ENCODE measurements at regions not wholly inside any gene's neighbourhood (a gene's known extent, or its start where the extent isn't known, plus 50 kb on each side); places are given as distances from the start of the nearest gene placed in this dataset.
A peak's percentile ranks its signal among the peaks of the same experiment; 100 is the strongest.

GRCh38 chr14:100438271-100438670 is 115.1 kb downstream of the SLC25A47 start:
- no peak overlapping the region for H3K4me3 ChIP-seq (ENCODE audit: low read depth, low read length)
- DNase-seq (ENCODE audit: low read depth), result no peak
- no peak for TF ChIP-seq POLR2A (IDR thresholded peaks at IDR 0.05; ENCODE audit: extremely low read depth, insufficient read length)
- no peak for TF ChIP-seq MYC (IDR thresholded peaks at IDR 0.05; ENCODE audit: low read depth, low read length)
- TF ChIP-seq CTCF (IDR thresholded peaks at IDR 0.05; ENCODE audit: low read depth, low read length), result no peak
- TF ChIP-seq MAX (IDR thresholded peaks at IDR 0.05; ENCODE audit: low read depth, low read length), result no peak

- no peak overlapping the region for H3K4me3 ChIP-seq (ENCODE audit: low read depth, low read length)
- TF ChIP-seq POLR2A (IDR thresholded peaks at IDR 0.05; ENCODE audit: extremely low read depth, insufficient read length) (no peak), MYC (IDR thresholded peaks at IDR 0.05; ENCODE audit: low read depth, low read length) (no peak), CTCF (IDR thresholded peaks at IDR 0.05; ENCODE audit: low read depth, low read length) (no peak), MAX (IDR thresholded peaks at IDR 0.05; ENCODE audit: low read depth, low read length) (no peak)
- DNase-seq (ENCODE audit: low read depth), result no peak
These were observed 115.8 kb downstream of the SLC25A47 start for GRCh38 chr14:100438678-100439592.

GRCh38 chr14:100439781-100440180 is 116.6 kb downstream of the SLC25A47 start:
- no peak for DNase-seq (ENCODE audit: low read depth)
- TF ChIP-seq CTCF (IDR thresholded peaks at IDR 0.05; ENCODE audit: low read depth, low read length) (no peak), MAX (IDR thresholded peaks at IDR 0.05; ENCODE audit: low read depth, low read length) (no peak), MYC (IDR thresholded peaks at IDR 0.05; ENCODE audit: low read depth, low read length) (no peak), POLR2A (IDR thresholded peaks at IDR 0.05; ENCODE audit: extremely low read depth, insufficient read length) (no peak)
- H3K4me3 ChIP-seq (ENCODE audit: low read depth, low read length), result no peak overlapping the region

GRCh38 chr14:100440207-100440631 is 117.1 kb downstream of the SLC25A47 start:
- DNase-seq (ENCODE audit: low read depth), result peak; percentile 51
- peak; percentile 27 for TF ChIP-seq CTCF (IDR thresholded peaks at IDR 0.05; ENCODE audit: low read depth, low read length)
- no peak for TF ChIP-seq POLR2A (IDR thresholded peaks at IDR 0.05; ENCODE audit: extremely low read depth, insufficient read length)
- no peak overlapping the region for H3K4me3 ChIP-seq (ENCODE audit: low read depth, low read length)

- TF ChIP-seq MYC (IDR thresholded peaks at IDR 0.05; ENCODE audit: low read depth, low read length) (no peak), MAX (IDR thresholded peaks at IDR 0.05; ENCODE audit: low read depth, low read length) (no peak), CTCF (IDR thresholded peaks at IDR 0.05; ENCODE audit: low read depth, low read length) (no peak), POLR2A (IDR thresholded peaks at IDR 0.05; ENCODE audit: extremely low read depth, insufficient read length) (no peak)
- no peak for DNase-seq (ENCODE audit: low read depth)
- no peak overlapping the region for H3K4me3 ChIP-seq (ENCODE audit: low read depth, low read length)
These were observed 117.6 kb downstream of the SLC25A47 start for GRCh38 chr14:100440758-100441203.
